Neural cell (in vitro differentiated cells): ENCODE measurements at regions not wholly inside any gene's neighbourhood (a gene's known extent, or its start where the extent isn't known, plus 50 kb on each side); places are given as distances from the start of the nearest gene placed in this dataset.

Experiments used
- H2AFZ ChIP-seq: fragments of 200-600, 300-800 bp; sonication (generic), shearing (Covaris generic); 2 replicates; pipeline ENCODE4 v1.6.0; 2014; ENCODE audit warnings: low read depth, mild to moderate bottlenecking, antibody characterized with exemption, low read length, moderate library complexity
- H3F3A ChIP-seq: fragments of 200-600 bp; shearing (Covaris generic); 2 replicates; pipeline ENCODE4 v1.6.1; 2016; ENCODE audit warnings: mild to moderate bottlenecking, moderate library complexity, mixed read lengths, antibody characterized with exemption, low read length; ENCODE audit not compliant: insufficient read depth, poor library complexity, severe bottlenecking
- H3K27ac ChIP-seq: fragments of 200-600, 300-800 bp; sonication (generic), shearing (Covaris generic); 2 replicates; pipeline ENCODE4 v1.5.1; 2014; ENCODE audit warnings: mild to moderate bottlenecking, low read length, moderate library complexity
- H3K27me3 ChIP-seq: fragments of 300-800, 200-600 bp; sonication (generic), shearing (Covaris generic); 2 replicates; pipeline ENCODE4 v1.6.0; 2014; ENCODE audit warnings: mild to moderate bottlenecking, low read depth, low read length, moderate library complexity; ENCODE audit not compliant: insufficient read depth
- H3K36me3 ChIP-seq: fragments of 300-800, 200-600 bp; sonication (generic), shearing (Covaris generic); 2 replicates; pipeline ENCODE4 v1.5.1; 2014; ENCODE audit warnings: mild to moderate bottlenecking, antibody characterized with exemption, low read length, moderate library complexity; ENCODE audit not compliant: insufficient read depth
- H3K4me2 ChIP-seq: fragments of 300-800, 200-600 bp; sonication (generic), shearing (Covaris generic); 2 replicates; pipeline ENCODE4 v1.6.0; 2014; ENCODE audit warnings: mild to moderate bottlenecking, low read length
- H3K4me3 ChIP-seq: fragments of 300-800, 200-600 bp; sonication (generic), shearing (Covaris generic); 2 replicates; pipeline ENCODE4 v1.5.1; 2014; ENCODE audit warnings: mild to moderate bottlenecking, low read length, moderate library complexity
- H3K79me2 ChIP-seq: fragments of 200-600 bp; shearing (Covaris generic); replicated peaks from 2 replicates; pipeline ENCODE4 v1.6.0; 2014; ENCODE audit warnings: mild to moderate bottlenecking, low read length, moderate library complexity; ENCODE audit not compliant: insufficient read depth
- H3K9ac ChIP-seq: fragments of 300-800, 200-600 bp; sonication (generic), shearing (Covaris generic); 2 replicates; pipeline ENCODE4 v1.6.1; 2016; ENCODE audit warnings: mild to moderate bottlenecking, low read length, mixed read lengths
- H3K9me2 ChIP-seq: fragments of 200-600 bp; shearing (Covaris generic); 2 replicates; pipeline ENCODE4 v1.6.1; 2016; ENCODE audit warnings: mild to moderate bottlenecking, low read length, mixed read lengths; ENCODE audit not compliant: insufficient read depth
- H3K9me3 ChIP-seq: fragments of 200-600, 300-800 bp; sonication (generic), shearing (Covaris generic); 2 replicates; pipeline ENCODE4 v1.6.1; 2016; ENCODE audit warnings: mild to moderate bottlenecking, mixed run types, low read length, moderate library complexity, mixed read lengths
- H4K20me1 ChIP-seq: fragments of 200-600 bp; shearing (Covaris generic); 2 replicates; pipeline ENCODE4 v1.6.1; 2016; ENCODE audit warnings: mild to moderate bottlenecking, mixed run types; ENCODE audit not compliant: insufficient read depth
- CTCF ChIP-seq: fragments of 450-650 bp; IDR thresholded peaks from 2 replicates; pipeline ENCODE4 v1.5.1; 2014; ENCODE audit warnings: antibody characterized with exemption, mild to moderate bottlenecking, moderate library complexity; ENCODE audit not compliant: poor library complexity, severe bottlenecking
- EP300 ChIP-seq: fragments of 450-650 bp; conservative IDR thresholded peaks from 2 replicates; pipeline ENCODE4 v1.6.1; 2014; ENCODE audit warnings: antibody characterized with exemption, mild to moderate bottlenecking, moderate library complexity; ENCODE audit not compliant: poor library complexity, severe bottlenecking
- EZH2 ChIP-seq: fragments of 200-600, 300-800 bp; shearing (Covaris generic), sonication (generic); IDR thresholded peaks from 2 replicates; pipeline ENCODE4 v1.6.1; 2014; ENCODE audit warnings: antibody characterized with exemption, low read length, borderline replicate concordance, mild to moderate bottlenecking; ENCODE audit not compliant: insufficient read depth, poor library complexity, severe bottlenecking
- MXI1 ChIP-seq: fragments of 450-650 bp; conservative IDR thresholded peaks from 2 replicates; pipeline ENCODE4 v1.6.1; 2014; ENCODE audit warnings: antibody characterized with exemption, mild to moderate bottlenecking; ENCODE audit not compliant: poor library complexity, severe bottlenecking
- POLR2AphosphoS5 ChIP-seq: IDR thresholded peaks from 2 replicates; pipeline ENCODE4 v1.6.1; 2012
- RAD21 ChIP-seq: fragments of 450-650 bp; conservative IDR thresholded peaks from 2 replicates; pipeline ENCODE4 v1.6.1; 2014; ENCODE audit warnings: antibody characterized with exemption, mild to moderate bottlenecking, moderate library complexity
- REST ChIP-seq: IDR thresholded peaks from 2 replicates; pipeline ENCODE4 v1.6.1; 2012; ENCODE audit warnings: borderline replicate concordance
- SMC3 ChIP-seq: fragments of 450-650 bp; conservative IDR thresholded peaks from 2 replicates; pipeline ENCODE4 v1.6.1; 2014; ENCODE audit warnings: antibody characterized with exemption, mild to moderate bottlenecking, moderate library complexity; ENCODE audit not compliant: poor library complexity
- TAF1 ChIP-seq: IDR thresholded peaks from 2 replicates; pipeline ENCODE4 v1.6.1; 2012; ENCODE audit warnings: low read depth

- Histone ChIP-seq H3K9ac (no peak overlapping the region), H3K27me3 (no peaks in the 10 kb centered on the region), H3K27ac (no peak overlapping the region), H3K9me2 (no peaks in the 10 kb centered on the region), H3K79me2 (no peaks in the 10 kb centered on the region), H3K36me3 (no peaks in the 10 kb centered on the region), H2AFZ (no peak overlapping the region), H4K20me1 (no peaks in the 10 kb centered on the region), H3K9me3 (no peaks in the 10 kb centered on the region), H3K4me3 (no peak overlapping the region), H3K4me2 (no peak overlapping the region), H3F3A (no peaks in the 10 kb centered on the region)
- no peak for TF ChIP-seq REST
Measured at GRCh38 chr5:57948091-57948490, 465.5 kb upstream of the ACTBL2 start.

- no peaks in the 10 kb centered on the region for H3K9me3 ChIP-seq
- H3K4me3 ChIP-seq, result no peak overlapping the region
- no peak overlapping the region for H2AFZ ChIP-seq
- no peak overlapping the region for H3K27ac ChIP-seq
- H3K9ac ChIP-seq, result no peak overlapping the region
- TF ChIP-seq SMC3, result no peak
- no peak for TF ChIP-seq CTCF
- TF ChIP-seq MXI1, result no peak
- no peak for TF ChIP-seq EZH2
- TF ChIP-seq POLR2AphosphoS5, result no peak
- TF ChIP-seq RAD21, result no peak
- H4K20me1 ChIP-seq, result no peaks in the 10 kb centered on the region
- no peaks in the 10 kb centered on the region for H3K9me2 ChIP-seq
- no peaks in the 10 kb centered on the region for H3K36me3 ChIP-seq
- no peaks in the 10 kb centered on the region for H3K79me2 ChIP-seq
- no peaks in the 10 kb centered on the region for H3F3A ChIP-seq
- no peak overlapping the region for H3K4me2 ChIP-seq
- H3K27me3 ChIP-seq, result no peaks in the 10 kb centered on the region
Measured at GRCh38 chr5:57947181-57947580, 464.6 kb upstream of the ACTBL2 start.

- Histone ChIP-seq H3K9me3 (no peaks in the 10 kb centered on the region), H3K4me2 (no peak overlapping the region), H2AFZ (no peak overlapping the region), H3F3A (no peaks in the 10 kb centered on the region), H3K27ac (no peak overlapping the region), H3K36me3 (no peaks in the 10 kb centered on the region), H3K9me2 (no peaks in the 10 kb centered on the region), H4K20me1 (no peaks in the 10 kb centered on the region), H3K4me3 (no peak overlapping the region), H3K27me3 (no peaks in the 10 kb centered on the region), H3K79me2 (no peaks in the 10 kb centered on the region), H3K9ac (no peak overlapping the region)
- TF ChIP-seq MXI1 (no peak), RAD21 (no peak), EZH2 (no peak), POLR2AphosphoS5 (no peak), CTCF (no peak), EP300 (no peak), TAF1 (no peak), SMC3 (no peak), REST (no peak)
Measured at GRCh38 chr5:57940879-57941278, 458.3 kb upstream of the ACTBL2 start.
